ENCODE measurements at regions not wholly inside any gene's neighbourhood (a gene's known extent, or its start where the extent isn't known, plus 50 kb on each side); places are given as distances from the start of the nearest gene placed in this dataset.

DNA sequence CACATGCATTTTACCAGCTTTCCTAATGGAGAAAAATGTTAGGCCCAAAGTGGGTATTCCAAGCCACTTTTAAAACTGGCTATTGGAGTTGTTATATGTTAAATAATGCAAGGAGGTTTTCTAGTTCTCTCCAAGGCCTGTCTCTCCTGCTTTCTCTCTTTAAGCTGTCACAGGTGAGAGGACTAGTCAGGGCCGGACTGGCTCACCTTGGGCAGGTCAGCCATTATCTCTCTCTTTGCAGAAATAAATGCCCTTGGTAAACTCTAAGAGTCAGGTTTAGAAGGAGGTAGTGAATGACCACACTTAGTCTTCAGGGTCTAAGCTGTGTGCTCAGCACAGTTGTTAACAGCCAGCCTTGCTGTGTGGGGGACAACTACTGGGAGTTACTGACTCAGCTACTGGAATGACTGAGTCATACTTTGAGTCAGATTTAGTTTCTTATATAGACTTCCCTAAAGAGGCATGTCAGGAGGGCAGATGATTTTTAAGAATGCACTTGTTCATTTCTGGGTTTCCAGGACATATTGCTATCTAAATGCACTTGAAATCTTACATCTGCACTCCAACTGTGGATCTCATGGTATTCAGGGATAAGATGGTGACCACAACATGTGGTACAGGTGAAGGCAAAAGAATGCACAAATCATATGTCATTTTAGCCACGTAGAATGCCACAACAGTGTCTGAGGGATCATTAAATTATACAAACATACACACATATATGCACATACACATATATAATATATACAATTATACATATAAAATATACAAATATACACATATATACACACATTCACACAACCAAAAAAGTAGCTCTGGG lies 719.4 kb downstream of the EPM2A start:
- Histone ChIP-seq H3K27me3 (replicated peaks) (no peaks in the 10 kb centered on the region), H3K36me3 (replicated peaks) (no peaks in the 10 kb centered on the region), H3K4me3 (ENCODE audit: low read depth, low read length) (no peak overlapping the region), H3K27ac (peak overlapping the region; percentile 38)
- DNase-seq: peak; percentile 86
- TF ChIP-seq, protein P1, sequence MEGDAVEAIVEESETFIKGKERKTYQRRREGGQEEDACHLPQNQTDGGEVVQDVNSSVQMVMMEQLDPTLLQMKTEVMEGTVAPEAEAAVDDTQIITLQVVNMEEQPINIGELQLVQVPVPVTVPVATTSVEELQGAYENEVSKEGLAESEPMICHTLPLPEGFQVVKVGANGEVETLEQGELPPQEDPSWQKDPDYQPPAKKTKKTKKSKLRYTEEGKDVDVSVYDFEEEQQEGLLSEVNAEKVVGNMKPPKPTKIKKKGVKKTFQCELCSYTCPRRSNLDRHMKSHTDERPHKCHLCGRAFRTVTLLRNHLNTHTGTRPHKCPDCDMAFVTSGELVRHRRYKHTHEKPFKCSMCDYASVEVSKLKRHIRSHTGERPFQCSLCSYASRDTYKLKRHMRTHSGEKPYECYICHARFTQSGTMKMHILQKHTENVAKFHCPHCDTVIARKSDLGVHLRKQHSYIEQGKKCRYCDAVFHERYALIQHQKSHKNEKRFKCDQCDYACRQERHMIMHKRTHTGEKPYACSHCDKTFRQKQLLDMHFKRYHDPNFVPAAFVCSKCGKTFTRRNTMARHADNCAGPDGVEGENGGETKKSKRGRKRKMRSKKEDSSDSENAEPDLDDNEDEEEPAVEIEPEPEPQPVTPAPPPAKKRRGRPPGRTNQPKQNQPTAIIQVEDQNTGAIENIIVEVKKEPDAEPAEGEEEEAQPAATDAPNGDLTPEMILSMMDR (IDR thresholded peaks at IDR 0.05; ENCODE audit: low read depth, low read length, missing control alignments): no peak
- in situ Hi-C loops (cut with HindIII; ENCODE audit: low pct_ligation_motif_present, low sequenced_read_pairs): no loop called here

DNA sequence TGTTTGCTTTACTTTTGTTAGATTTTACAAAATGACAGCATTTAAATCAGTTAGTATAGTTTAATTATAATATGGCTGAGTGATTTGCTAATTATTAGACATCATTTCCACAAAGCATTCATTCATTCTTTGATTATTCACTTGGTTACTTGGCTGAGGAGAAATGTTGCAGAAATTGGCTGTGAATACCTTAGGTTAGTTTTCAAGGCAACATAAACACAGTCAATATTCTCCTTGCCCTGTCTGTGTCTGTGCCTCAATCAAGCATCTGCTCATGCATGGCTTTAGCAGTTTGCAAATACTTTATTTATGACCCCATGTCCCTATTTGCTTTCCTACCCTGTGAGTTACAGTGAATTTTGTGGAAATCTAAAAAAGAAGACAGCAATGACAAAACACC lies 718.3 kb downstream of the EPM2A start:
- in situ Hi-C loops (cut with HindIII; ENCODE audit: low pct_ligation_motif_present, low sequenced_read_pairs): no loop called here
- Histone ChIP-seq H3K36me3 (replicated peaks) (no peaks in the 10 kb centered on the region), H3K27ac (no peak overlapping the region), H3K4me3 (ENCODE audit: low read depth, low read length) (no peak overlapping the region), H3K27me3 (replicated peaks) (no peaks in the 10 kb centered on the region)
- TF ChIP-seq, protein P1 (IDR thresholded peaks at IDR 0.05; ENCODE audit: low read depth, low read length, missing control alignments): no peak
- DNase-seq: no peak

DNA sequence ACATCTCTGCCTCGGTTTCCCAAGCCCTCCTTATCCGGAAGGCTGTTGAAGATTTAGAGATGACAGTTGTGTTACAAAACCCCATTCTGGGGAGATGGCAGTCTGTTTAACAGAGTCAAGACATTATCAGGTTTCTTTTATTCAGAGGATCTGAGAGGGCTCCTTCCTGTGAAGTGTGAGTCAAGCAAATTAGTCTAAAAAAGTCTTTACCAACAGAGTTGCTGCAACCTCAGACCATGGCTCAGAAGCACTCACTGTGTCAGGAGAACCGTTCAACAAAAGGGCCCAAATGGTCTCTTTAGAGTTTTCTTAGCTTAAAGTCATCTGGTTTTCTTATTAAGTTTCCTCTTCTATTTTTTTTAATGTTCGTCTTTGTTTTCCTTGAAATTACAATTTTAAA lies 717.8 kb downstream of the EPM2A start:
- in situ Hi-C loops (cut with HindIII; ENCODE audit: low pct_ligation_motif_present, low sequenced_read_pairs): no loop called here
- H3K27me3 ChIP-seq (replicated peaks): no peaks in the 10 kb centered on the region
- H3K36me3 ChIP-seq (replicated peaks): no peaks in the 10 kb centered on the region
- DNase-seq: no peak
- TF ChIP-seq, protein P1 (IDR thresholded peaks at IDR 0.05; ENCODE audit: low read depth, low read length, missing control alignments): no peak
- no peak overlapping the region for H3K27ac ChIP-seq
- no peak overlapping the region for H3K4me3 ChIP-seq (ENCODE audit: low read depth, low read length)

DNA sequence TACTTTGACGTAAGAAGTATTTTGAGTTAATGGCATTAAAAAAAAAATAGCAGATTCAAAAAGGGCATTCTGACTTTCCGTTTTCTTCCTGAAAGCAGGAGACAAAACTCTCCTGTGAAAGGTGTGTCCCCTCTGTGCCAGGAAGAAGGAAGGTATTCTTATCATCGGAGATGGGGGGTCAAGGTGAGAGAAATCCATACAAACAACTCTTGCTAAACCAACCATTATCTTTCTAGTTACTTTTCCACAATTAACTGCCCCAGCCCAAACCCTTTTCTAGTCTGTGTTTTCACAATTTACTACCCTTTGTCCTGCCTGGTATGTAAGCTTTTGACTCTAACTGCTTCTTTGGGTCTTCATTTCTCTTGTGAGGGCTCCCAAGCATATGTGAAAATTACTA lies 717.3 kb downstream of the EPM2A start:
- no peaks in the 10 kb centered on the region for H3K36me3 ChIP-seq (replicated peaks)
- TF ChIP-seq, protein P1 (IDR thresholded peaks at IDR 0.05; ENCODE audit: low read depth, low read length, missing control alignments): no peak
- H3K4me3 ChIP-seq (ENCODE audit: low read depth, low read length): no peak overlapping the region
- in situ Hi-C loops (cut with HindIII; ENCODE audit: low pct_ligation_motif_present, low sequenced_read_pairs): no loop called here
- no peak for DNase-seq
- no peak overlapping the region for H3K27ac ChIP-seq
- H3K27me3 ChIP-seq (replicated peaks): no peaks in the 10 kb centered on the region

DNA sequence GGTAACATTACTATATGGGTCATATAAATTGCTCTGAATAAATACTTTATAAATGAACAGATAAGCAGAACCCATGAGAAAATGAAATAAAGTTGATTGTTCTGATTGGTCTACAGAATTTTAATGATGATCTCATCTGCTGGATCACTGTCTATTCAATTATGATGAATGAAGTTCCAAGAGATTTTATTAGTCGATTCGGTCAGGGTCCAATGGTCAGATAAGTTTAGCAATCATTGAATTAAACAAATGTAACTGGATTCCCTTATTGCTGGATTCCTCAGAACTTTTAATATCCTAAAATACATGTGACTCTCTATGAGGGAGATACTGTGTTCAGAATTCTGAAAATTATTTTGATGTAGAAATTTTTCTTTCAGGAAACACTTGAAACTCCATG lies 715.2 kb downstream of the EPM2A start:
- TF ChIP-seq, protein P1 (IDR thresholded peaks at IDR 0.05; ENCODE audit: low read depth, low read length, missing control alignments): no peak
- no peak for DNase-seq
- H3K27me3 ChIP-seq (replicated peaks): no peaks in the 10 kb centered on the region
- H3K36me3 ChIP-seq (replicated peaks): no peaks in the 10 kb centered on the region
- no peak overlapping the region for H3K4me3 ChIP-seq (ENCODE audit: low read depth, low read length)
- in situ Hi-C loops (cut with HindIII; ENCODE audit: low pct_ligation_motif_present, low sequenced_read_pairs): no loop called here
- no peak overlapping the region for H3K27ac ChIP-seq

DNA sequence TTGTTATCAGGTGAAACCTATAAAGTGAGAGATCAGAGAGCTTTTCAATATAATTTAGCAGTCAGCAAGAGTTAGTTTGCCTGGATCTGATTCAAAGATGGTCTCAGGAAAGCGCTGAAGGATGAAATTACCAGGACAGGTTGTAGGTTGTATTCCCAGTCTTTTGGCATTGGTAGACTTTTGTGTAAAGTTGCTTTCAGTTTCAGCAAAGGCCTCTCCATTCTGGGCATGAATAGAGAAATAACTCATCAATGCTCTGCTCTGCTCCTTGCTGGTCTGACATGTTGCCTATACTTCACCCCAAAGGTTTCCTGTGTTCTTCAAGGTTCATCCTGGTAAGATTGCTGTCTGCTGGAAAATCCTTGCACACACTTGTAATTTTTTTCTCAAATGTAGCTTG lies 714.8 kb downstream of the EPM2A start:
- in situ Hi-C loops (cut with HindIII; ENCODE audit: low pct_ligation_motif_present, low sequenced_read_pairs): no loop called here
- no peaks in the 10 kb centered on the region for H3K36me3 ChIP-seq (replicated peaks)
- no peak overlapping the region for H3K27ac ChIP-seq
- no peak overlapping the region for H3K4me3 ChIP-seq (ENCODE audit: low read depth, low read length)
- H3K27me3 ChIP-seq (replicated peaks): no peaks in the 10 kb centered on the region
- TF ChIP-seq, protein P1 (IDR thresholded peaks at IDR 0.05; ENCODE audit: low read depth, low read length, missing control alignments): no peak
- no peak for DNase-seq

All from brain microvascular endothelial cell (primary cell).